Stimulated activated CD4-positive, alpha-beta T cell treated with anti-CD3 and anti-CD28 coated beads, Interleukin-1b, Interleukin-23, amount 100 ng/mL, for 1 hour (primary cell): ENCODE measurements at regions not wholly inside any gene's neighbourhood (a gene's known extent, or its start where the extent isn't known, plus 50 kb on each side); places are given as distances from the start of the nearest gene placed in this dataset.

Experiments used
- DNase-seq, 2 donors: peaks; one replicate each; pipeline ENCODE4 v3.0.0-alpha.2; 2020; ENCODE audit warnings: low read depth in 2 of 2

DNA sequence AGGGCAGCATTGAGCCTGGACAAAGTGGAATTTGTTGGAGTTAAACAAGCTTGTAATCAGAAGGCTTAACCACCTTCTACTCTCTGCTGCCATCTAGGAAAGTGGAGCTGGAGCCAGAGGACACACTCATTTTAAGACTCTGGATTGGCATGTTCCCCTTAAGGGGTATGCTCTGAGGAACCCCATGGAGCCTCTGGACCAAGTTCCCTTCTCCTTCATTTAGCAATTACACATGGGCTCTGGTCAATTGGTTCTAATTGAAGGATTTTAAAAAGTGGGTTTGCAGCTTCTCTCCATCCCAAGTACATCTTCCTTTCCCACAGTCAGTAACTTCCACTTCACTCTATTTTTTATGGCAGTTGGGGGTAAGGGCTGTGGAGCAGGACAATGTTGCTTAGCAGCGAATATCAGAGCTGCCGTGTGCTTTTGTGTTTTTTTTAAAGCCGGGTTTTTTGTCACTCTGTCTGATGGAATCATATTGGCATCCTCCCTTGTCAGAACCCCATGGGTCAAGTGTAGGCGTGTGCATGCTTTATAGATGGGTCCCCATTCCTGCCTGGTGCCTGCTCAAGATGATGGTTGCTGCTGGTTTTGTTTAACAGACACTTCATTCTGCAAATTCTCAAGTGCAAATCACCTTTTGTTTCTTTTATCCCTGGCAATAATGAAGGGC lies 330.7 kb upstream of the ADAMTSL1 start:
- no peak for DNase-seq

GRCh38 chr9:18146329-18146728 lies 327.6 kb upstream of the ADAMTSL1 start:
- DNase-seq: no peak

DNA sequence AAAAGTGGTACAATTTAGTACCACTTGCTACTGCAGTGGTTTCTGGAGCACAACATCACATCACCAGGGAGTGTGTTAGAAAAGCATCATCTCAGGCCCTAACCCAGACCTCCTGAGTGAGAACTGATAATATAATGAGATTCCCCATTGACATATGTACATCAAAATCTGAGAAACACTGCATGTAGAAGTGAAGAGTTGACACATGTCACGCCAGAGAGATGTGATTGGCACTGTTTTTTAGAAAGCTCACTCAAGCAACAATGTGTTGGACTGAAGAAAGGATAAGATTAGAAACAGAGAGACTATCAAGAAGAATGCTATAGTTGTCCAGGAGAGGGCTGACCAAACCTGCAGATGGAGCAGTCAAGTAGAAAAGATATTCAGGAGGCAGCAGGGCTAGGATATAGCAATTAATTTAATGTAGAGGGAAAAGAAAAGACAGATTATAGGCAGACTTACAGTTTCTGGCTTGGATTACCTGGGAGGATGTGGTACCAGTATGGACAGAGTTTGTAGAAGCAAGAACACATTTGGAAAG lies 324.4 kb upstream of the ADAMTSL1 start:
- no peak for DNase-seq

GRCh38 chr9:18154661-18155060 lies 319.3 kb upstream of the ADAMTSL1 start:
- DNase-seq: no peak

- no peak for DNase-seq
Observed at GRCh38 chr9:18159254-18159653, 314.7 kb upstream of the ADAMTSL1 start.

DNA sequence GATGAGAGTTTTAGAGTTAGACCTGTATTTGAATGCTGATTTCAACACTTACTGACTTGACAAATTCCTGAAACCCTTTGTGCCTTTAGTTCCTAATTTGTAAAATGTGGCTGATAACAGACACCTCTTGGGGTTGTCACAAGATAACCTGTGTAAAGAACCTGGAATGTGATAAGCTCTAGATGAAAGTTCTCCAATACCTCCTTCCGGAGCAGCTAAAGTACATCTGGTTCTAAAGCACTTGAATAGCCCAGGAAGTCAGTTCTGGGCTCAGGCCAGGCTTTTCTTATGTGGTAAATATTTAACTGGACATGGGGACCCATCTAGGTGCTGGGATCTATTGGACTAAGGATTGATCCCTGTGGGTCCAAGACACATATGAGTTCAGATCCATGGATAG lies 310.8 kb upstream of the ADAMTSL1 start:
- DNase-seq: no peak

- no peak for DNase-seq
Observed at GRCh38 chr9:18167733-18168132, 306.2 kb upstream of the ADAMTSL1 start.

DNA sequence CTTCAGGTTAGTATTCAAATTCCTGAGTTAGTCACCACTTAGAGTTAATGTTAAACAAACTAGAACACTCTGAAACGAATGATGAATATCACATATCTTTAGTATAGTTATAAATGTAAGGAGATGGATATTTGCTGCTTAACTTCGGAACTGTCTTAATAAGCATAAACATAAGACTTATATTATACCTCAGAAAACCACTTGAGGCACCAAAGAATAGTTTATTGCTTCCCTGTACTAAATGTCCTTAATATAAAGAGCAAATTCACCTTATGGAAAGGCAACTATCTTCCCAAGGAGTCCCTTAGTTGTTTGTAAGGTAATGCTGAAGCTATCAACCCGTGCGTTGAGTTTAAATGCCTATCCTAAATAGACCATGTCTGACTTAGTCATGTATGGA lies 300.0 kb upstream of the ADAMTSL1 start:
- DNase-seq: no peak

DNA sequence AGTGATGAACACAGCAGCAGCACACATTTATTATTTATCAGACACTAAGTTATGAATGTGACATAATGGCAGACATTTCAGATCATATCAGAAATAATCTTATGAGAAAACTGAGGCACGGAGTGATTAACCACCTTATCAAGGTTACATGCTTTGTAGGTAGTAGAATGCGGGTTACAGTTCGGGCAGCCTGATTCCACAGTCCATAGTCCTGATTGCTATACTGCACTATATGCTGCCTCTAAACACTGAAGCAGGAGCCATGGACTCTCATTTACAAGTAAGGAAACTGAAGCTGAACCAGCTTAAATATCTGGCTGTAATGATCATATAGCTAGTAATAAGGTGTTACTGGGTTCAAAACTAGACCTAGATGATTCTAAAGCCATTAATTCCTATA lies 291.3 kb upstream of the ADAMTSL1 start:
- no peak for DNase-seq

DNA sequence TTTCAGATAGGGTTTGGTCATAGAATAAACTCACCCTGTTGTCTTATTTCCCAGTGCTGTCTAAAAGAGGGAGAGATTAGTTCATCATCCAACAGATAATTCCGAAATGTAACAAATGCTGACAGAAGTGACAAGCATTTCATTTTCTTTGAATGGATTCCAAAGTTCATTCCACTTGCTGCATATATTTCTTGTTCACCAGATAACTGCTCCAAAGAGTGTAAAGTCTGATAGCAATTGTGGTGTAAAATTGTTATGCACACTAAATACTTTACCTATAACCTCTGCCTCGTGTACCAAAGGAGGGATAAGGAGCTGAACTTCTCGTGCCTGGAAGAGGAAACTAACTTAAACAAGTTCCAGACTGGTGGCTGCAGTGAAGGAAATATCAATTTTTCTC lies 290.0 kb upstream of the ADAMTSL1 start:
- DNase-seq: no peak

GRCh38 chr9:18184401-18184800 lies 289.6 kb upstream of the ADAMTSL1 start:
- no peak for DNase-seq

DNA sequence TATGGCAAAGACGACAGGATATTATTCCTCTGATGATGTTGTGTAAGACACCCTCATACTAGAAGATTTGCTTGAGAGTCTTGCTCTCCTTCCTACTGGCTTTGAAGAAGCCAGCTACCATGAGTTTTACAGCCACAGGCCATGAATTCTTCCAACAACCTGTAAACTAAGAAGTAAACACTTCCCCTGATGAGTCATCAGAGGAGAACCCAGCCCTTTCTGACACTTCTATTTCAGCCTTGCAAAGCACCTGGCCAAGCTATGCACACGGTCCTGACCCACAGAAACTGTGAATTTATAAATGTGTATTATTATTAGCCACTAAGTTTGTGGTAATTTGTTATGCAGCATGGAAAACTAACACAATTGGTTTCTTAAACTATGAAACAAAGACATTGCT lies 288.8 kb upstream of the ADAMTSL1 start:
- no peak for DNase-seq

GRCh38 chr9:18188971-18189370 lies 285.0 kb upstream of the ADAMTSL1 start:
- no peak for DNase-seq

DNA sequence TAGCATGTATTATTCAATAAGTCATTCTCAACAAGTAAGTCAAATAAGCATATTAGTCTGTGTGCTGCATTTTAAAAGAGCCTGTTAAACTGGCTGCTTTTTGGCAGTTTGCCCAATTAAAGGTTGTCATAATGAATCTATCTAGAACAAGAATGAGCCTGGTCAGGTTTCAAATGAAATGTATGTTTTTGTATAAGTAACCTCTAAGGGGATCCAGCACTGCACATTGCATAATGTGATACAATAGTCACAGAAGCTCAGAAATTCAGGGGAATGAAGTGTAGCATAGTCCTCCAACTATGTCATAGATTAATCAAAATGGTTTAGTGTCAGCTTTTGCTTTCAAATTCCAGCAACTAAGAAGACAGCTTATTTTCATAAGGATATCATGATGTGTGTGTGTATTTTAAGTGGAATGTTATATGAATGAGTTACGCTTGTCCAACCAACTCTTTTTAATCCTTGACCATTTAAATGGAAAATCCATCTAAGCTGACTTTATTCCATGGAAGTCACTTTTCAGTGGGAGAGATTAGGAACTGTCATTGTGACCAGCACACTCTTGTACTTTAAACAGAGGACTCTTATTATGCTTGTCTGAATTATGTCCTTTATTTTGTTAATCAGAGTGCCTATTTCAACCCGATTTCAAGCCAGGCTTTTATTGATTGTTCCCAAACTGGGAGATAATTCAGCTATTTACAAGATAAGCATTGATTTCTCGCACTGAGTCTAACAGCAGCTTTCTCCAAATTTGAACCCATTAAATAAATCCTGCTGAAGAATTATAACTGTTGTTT lies 283.9 kb upstream of the ADAMTSL1 start:
- DNase-seq: no peak

- no peak for DNase-seq
Observed at GRCh38 chr9:18190671-18191374, 283.1 kb upstream of the ADAMTSL1 start.

DNA sequence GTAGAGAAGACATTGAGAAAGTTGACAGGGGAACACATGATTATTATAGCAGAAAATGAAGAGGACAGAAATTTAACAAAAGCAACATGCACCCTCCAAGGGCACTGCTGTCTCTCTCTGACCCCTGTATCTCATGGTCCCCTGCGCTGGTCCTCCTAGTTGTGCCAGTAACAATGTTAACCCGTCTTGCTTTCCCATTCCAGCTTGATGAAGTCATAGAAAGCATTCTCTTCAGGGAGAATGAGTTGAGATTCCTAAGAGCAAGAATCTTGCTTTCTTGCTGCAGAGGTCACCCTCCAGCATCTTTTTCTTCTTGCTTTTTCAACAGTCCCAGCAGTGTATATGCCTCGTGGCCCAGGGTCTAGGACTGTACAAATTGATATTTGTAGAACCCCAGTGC lies 279.6 kb upstream of the ADAMTSL1 start:
- DNase-seq: no peak

GRCh38 chr9:18195223-18195622 lies 278.7 kb upstream of the ADAMTSL1 start:
- no peak for DNase-seq

DNA sequence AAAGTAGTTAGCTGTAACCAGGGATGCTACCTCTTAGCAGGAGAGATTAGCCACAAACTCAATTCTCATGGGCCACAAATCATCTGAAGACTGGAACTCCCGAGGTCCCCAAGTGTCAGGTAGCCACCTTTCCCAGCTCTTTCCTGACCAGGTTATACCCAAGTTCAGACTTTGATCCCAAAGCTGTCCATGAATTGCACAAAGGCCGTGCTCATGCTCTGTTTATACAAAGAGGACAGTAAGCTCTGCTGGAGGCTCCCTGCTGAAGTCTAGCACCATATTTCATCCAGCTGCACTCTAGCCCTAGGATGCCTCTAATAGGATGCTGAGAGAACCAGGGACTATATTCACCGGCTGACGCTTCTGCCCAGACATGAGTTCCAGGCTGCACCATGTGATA lies 271.0 kb upstream of the ADAMTSL1 start:
- no peak for DNase-seq

- no peak for DNase-seq
Observed at GRCh38 chr9:18207735-18208134, 266.2 kb upstream of the ADAMTSL1 start.

DNA sequence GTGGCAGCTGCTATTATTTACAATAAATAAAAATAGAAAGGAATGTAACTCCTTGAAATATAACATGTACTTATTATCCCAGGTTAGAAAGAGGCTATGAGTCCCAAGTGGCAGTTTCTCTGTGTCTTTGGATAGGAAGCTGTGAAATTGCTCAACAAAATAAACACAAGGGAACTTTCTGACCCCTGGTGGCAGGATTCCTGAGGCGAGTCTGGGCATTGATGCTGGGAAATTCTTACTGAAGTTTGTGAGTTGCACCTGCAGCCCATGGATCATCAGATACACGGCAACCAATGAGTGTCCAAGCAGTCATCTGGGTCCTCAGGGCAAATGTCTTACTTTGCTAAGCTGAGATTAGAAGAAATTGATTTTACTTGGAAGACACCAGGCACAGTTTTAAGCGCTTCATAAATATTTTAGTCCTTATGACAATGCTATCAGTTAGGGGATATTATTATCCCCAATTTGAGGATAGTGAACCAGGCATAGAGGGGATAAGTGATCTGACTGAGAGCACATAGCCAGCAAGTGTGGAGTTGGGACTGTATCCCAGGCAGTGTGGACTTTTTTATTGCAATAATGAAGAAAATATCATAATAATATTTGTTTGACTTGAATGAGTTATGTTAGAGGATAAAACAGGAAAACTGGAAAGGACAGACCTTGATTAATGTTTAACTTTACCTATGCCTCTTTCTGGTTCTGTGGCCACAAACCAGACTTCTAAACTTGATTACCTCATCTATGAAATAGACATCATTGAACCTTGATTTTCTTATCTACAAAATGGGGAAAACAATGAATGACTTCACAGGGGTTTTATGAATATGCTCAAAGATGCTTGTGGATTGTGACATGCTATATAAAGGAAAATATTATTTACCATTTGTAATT lies 265.5 kb upstream of the ADAMTSL1 start:
- no peak for DNase-seq

DNA sequence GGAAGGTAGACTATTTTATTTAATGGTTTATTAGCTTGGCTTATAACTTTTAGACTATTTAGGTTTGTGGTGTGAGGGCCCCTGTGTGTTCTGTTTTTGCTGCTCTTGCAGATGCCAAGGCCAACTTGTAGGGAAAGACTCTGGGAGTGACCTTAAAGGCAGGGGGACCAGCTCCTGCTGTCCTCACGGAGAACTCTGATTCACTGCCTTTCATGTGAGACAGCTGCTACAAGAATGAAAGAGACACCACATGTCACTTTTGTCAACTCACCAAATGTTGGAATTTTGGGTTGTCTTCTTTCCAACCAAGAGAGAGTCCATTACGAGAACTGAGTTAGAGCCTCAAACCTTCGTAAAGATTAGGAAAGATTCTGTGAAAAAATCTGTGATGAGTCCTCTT lies 258.3 kb upstream of the ADAMTSL1 start:
- DNase-seq: no peak

GRCh38 chr9:18216376-18216775 lies 257.6 kb upstream of the ADAMTSL1 start:
- no peak for DNase-seq
